K562 (cell line): ENCODE measurements at regions not wholly inside any gene's neighbourhood (a gene's known extent, or its start where the extent isn't known, plus 50 kb on each side); places are given as distances from the start of the nearest gene placed in this dataset.

Source experiments
- ATF2 ChIP-seq: sonication (generic); formaldehyde crosslinking; IDR thresholded peaks from 2 replicates; pipeline ENCODE4 v1.8.1; 2022; ENCODE audit warnings: missing genetic modification reagents
- CBFA2T2 ChIP-seq: fragments of 450-650 bp; conservative IDR thresholded peaks from 2 replicates; pipeline ENCODE4 v1.6.1; 2017; ENCODE audit warnings: mild to moderate bottlenecking
- CBX3 ChIP-seq, 2 experiments: IDR thresholded peaks; 1 replicate in 1 of 2; 2 replicates in 1 of 2; pipeline ENCODE4 v1.6.1; 2012; ENCODE audit warnings: inconsistent platforms in 2 of 2, low read length in 2 of 2, borderline replicate concordance in 1 of 2, control low read depth in 1 of 2
- CEBPG ChIP-seq, 3 experiments: fragments of 200-800 bp in 1 of 3; sonication (Bioruptor generic) in 1 of 3; sonication (generic) in 1 of 3; formaldehyde crosslinking in 1 of 3; IDR thresholded peaks in 2 of 3; conservative IDR thresholded peaks in 1 of 3; 2 replicates each; pipeline versions ENCODE4 v1.6.1 to v1.8.0; 2016 to 2022; ENCODE audit warnings: missing compliant biosample characterization in 2 of 3, missing genetic modification characterization in 2 of 3, mild to moderate bottlenecking in 1 of 3, missing genetic modification reagents in 1 of 3
- CTBP1 ChIP-seq: fragments of 450-650 bp; IDR thresholded peaks from 2 replicates; pipeline ENCODE4 v1.6.1; 2016; ENCODE audit warnings: borderline replicate concordance
- CTCF ChIP-seq, 3 experiments: IDR thresholded peaks in 2 of 3; conservative IDR thresholded peaks in 1 of 3; 2 replicates each; pipeline ENCODE4 v1.5.1; 2011 to 2012; ENCODE audit warnings: low read length in 3 of 3, mild to moderate bottlenecking in 3 of 3, control low read depth in 2 of 3, improper control_type of control experiment in 1 of 3, inconsistent platforms in 1 of 3, low read depth in 1 of 3, mixed read lengths in 1 of 3, moderate library complexity in 1 of 3; ENCODE audit not compliant: insufficient read depth in 2 of 3
- HNRNPLL ChIP-seq: fragments of 200-400 bp; formaldehyde crosslinking; IDR thresholded peaks from 2 replicates; pipeline ENCODE4 v1.6.1; 2017; ENCODE audit warnings: low read length, low read depth, mild to moderate bottlenecking; ENCODE audit not compliant: poor library complexity, severe bottlenecking
- MAZ ChIP-seq, 2 experiments: fragments of 450-650 bp in 1 of 2; sonication (generic) in 1 of 2; formaldehyde crosslinking; IDR thresholded peaks in 1 of 2; conservative IDR thresholded peaks in 1 of 2; 2 replicates each; pipeline versions ENCODE4 v1.4.0 to v1.5.0; 2020; ENCODE audit warnings: mild to moderate bottlenecking in 1 of 2, missing genetic modification reagents in 1 of 2
- MCM3 ChIP-seq: fragments of 450-650 bp; IDR thresholded peaks from 2 replicates; pipeline ENCODE4 v1.6.1; 2016
- MEIS2 ChIP-seq: fragments of 450-650 bp; IDR thresholded peaks from 2 replicates; pipeline ENCODE4 v1.6.1; 2014; ENCODE audit warnings: mild to moderate bottlenecking; ENCODE audit not compliant: partially characterized antibody
- NFE2 ChIP-seq: IDR thresholded peaks from 2 replicates; pipeline ENCODE4 v1.6.1; 2014; ENCODE audit warnings: antibody characterized with exemption, low read depth
- NFIC ChIP-seq: fragments of 450-650 bp; IDR thresholded peaks from 2 replicates; pipeline ENCODE4 v1.6.1; 2017; ENCODE audit warnings: mild to moderate bottlenecking, inconsistent platforms
- NFYB ChIP-seq: IDR thresholded peaks from 2 replicates; pipeline ENCODE4 v1.6.1; 2011; ENCODE audit warnings: mild to moderate bottlenecking, moderate library complexity; ENCODE audit not compliant: insufficient read length; ENCODE audit errors: extremely low read depth
- PTBP1 ChIP-seq: fragments of 200-400 bp; formaldehyde crosslinking; IDR thresholded peaks from 2 replicates; pipeline ENCODE4 v1.6.1; 2017; ENCODE audit warnings: low read depth, low read length
- SMAD3 ChIP-seq: fragments of 450-650 bp; formaldehyde crosslinking; conservative IDR thresholded peaks from 2 replicates; pipeline ENCODE4 v1.4.0; 2020; ENCODE audit warnings: mild to moderate bottlenecking
- TEAD4 ChIP-seq, 2 experiments: sonication (generic) in 1 of 2; formaldehyde crosslinking in 1 of 2; IDR thresholded peaks; 2 replicates each; pipeline versions ENCODE4 v1.6.1 to v1.8.0; 2012 to 2022; ENCODE audit warnings: borderline replicate concordance in 1 of 2, inconsistent platforms in 1 of 2, low read length in 1 of 2, mild to moderate bottlenecking in 1 of 2, missing genetic modification reagents in 1 of 2
- ZFP36 ChIP-seq: fragments of 150-350 bp; IDR thresholded peaks from 2 replicates; pipeline ENCODE4 v1.6.1; 2018; ENCODE audit warnings: low read length, low read depth; ENCODE audit not compliant: partially characterized antibody
- ZNF12 ChIP-seq: sonication (generic); formaldehyde crosslinking; IDR thresholded peaks from 2 replicates; pipeline ENCODE4 v1.4.0; 2020; ENCODE audit warnings: mild to moderate bottlenecking, missing genetic modification reagents
- ZNF445 ChIP-seq: fragments of 250-450 bp; sonication (Bioruptor Pico); IDR thresholded peaks from 2 replicates; pipeline ENCODE4 v1.4.0; 2020; ENCODE audit warnings: low read depth, mild to moderate bottlenecking, moderate library complexity
- ZNF586 ChIP-seq: fragments of 450-650 bp; formaldehyde crosslinking; conservative IDR thresholded peaks from 2 replicates; pipeline ENCODE4 v1.4.0; 2020; ENCODE audit warnings: mild to moderate bottlenecking, moderate library complexity
- TF ChIP-seq, protein P1 (sequence below), 2 experiments: fragments of 450-650 bp in 1 of 2; sonication (generic) in 1 of 2; formaldehyde crosslinking in 1 of 2; IDR thresholded peaks in 1 of 2; conservative IDR thresholded peaks in 1 of 2; 2 replicates each; pipeline versions ENCODE4 v1.6.1 to v1.8.1; 2016 to 2023; ENCODE audit warnings: mild to moderate bottlenecking in 2 of 2, moderate library complexity in 2 of 2, inconsistent platforms in 1 of 2, missing genetic modification reagents in 1 of 2

DNA sequence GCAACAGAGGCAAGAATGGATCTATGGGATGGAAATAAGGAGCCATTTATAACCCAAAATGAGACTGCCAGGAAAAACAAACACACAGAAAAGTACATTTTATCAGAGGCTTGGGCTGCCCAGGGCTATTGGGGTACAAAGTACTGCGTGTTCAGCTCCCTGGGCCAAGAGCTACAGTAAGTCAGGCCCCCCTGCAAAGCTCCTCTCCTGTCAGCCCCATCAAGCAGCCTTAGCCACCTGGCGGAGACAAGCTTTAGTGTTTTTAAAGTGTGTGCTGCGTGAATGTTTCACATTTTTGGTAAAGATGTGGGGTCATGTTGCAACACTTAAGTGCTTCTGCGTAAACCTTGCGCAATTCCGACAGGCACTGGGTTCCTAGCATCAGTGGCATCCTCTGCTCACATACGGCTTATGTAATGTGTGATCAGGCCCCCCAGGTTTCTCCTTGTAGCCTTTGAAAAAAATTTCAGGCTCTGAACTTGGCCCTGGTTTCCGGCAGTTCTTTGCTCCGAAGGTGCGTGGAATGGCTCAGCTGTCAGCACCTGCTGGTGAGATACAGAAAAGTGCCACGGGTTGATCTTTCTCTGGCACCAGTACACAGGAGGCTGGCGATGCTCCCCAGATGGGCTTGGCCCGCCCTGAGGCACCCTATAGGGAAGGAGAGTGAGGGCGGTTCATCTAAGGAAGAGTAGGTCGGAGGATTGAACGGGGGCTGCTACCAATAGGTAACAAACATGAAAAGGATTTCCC, 198.7 kb upstream of the EEA1 start (continued):
- peak in 1 of 2 experiments; percentile 41; a peak in 1 of 4 replicates for TF ChIP-seq MAZ (CRISPR knock-in tag; conservative IDR thresholded peaks at IDR 0.05 in 1 of 2, IDR thresholded peaks at IDR 0.05 in 1 of 2)
- no peak for TF ChIP-seq ATF2 (CRISPR knock-in tag)
- no peak for TF ChIP-seq PTBP1
- TF ChIP-seq NFE2, result no peak
- no peak for TF ChIP-seq ZFP36
- TF ChIP-seq SMAD3, result no peak
- TF ChIP-seq CTCF (IDR thresholded peaks at IDR 0.05 in 2 of 3, conservative IDR thresholded peaks at IDR 0.05 in 1 of 3; ENCODE audit: insufficient read depth in 2 of 3, low read depth in 1 of 3, low read length in 3 of 3), result peak; percentile 43 to 53 (median 43); a peak in 5 of 6 replicates
- TF ChIP-seq NFYB, result no peak
- TF ChIP-seq CBFA2T2, result no peak
- TF ChIP-seq CBX3 (IDR thresholded peaks at IDR 0.05; ENCODE audit: borderline replicate concordance in 1 of 2, low read length in 2 of 2), result no peak
- TF ChIP-seq CTBP1, result peak; percentile 65
- no peak for TF ChIP-seq ZNF12 (CRISPR knock-in tag)
- peak; percentile 92 for TF ChIP-seq HNRNPLL
- no peak for TF ChIP-seq ZNF445
- TF ChIP-seq MCM3, result no peak
- TF ChIP-seq ZNF586, result no peak
- TF ChIP-seq CEBPG (CRISPR knock-in tag; IDR thresholded peaks at IDR 0.05), result peak; percentile 93
- TF ChIP-seq CEBPG (tag; conservative IDR thresholded peaks at IDR 0.05 in 1 of 2, IDR thresholded peaks at IDR 0.05 in 1 of 2), result peak; percentile 95 to 96
- no peak for TF ChIP-seq NFIC
- TF ChIP-seq TEAD4 (IDR thresholded peaks at IDR 0.05; ENCODE audit: low read length), result peak; percentile 28; the same call in 1 of the 2 replicates
- TF ChIP-seq TEAD4 (CRISPR knock-in tag; IDR thresholded peaks at IDR 0.05; ENCODE audit: borderline replicate concordance), result no peak
- TF ChIP-seq MEIS2, result peak; percentile 38
- TF ChIP-seq, protein P1, sequence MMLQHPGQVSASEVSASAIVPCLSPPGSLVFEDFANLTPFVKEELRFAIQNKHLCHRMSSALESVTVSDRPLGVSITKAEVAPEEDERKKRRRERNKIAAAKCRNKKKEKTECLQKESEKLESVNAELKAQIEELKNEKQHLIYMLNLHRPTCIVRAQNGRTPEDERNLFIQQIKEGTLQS (IDR thresholded peaks at IDR 0.05), result peak; percentile 53
- TF ChIP-seq, protein P1 (CRISPR knock-in tag; conservative IDR thresholded peaks at IDR 0.05), result no peak
